ENCODE measurements at regions not wholly inside any gene's neighbourhood (a gene's known extent, or its start where the extent isn't known, plus 50 kb on each side); places are given as distances from the start of the nearest gene placed in this dataset.

- ChIA-PET POLR2A (ENCODE audit: low non-redundant PET) (no interaction called here), CTCF (no interaction called here)
- DNase-seq (ENCODE audit: low spot score): no peak
- no peak overlapping the region for H3K27ac ChIP-seq
- no peak for TF ChIP-seq CTCF (conservative IDR thresholded peaks at IDR 0.05; ENCODE audit: low read depth)
Measured at GRCh38 chr5:6825678-6826244, 112.5 kb downstream of the TENT4A start.

DNA sequence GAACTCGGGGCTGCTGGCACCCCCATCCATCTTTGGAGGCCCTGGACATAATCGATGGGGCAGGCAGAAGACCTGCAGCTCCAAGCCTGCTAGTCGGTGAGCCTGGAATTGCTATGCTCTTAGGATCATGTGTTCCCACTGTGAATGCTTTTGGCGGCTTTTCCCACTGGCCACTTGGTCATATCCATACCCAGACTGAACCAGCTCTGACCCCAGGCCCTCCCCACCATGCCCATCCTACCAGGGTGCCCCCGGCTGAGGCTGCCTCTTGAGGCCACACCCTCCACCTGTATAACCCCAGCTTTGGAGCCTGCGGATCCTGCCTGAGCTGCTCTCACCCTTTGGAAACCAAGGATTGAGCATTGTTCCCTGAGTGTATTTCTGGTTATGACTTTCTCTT lies 113.5 kb downstream of the TENT4A start:
- H3K27ac ChIP-seq: no peak overlapping the region
- no peak for TF ChIP-seq CTCF (conservative IDR thresholded peaks at IDR 0.05; ENCODE audit: low read depth)
- POLR2A ChIA-PET (ENCODE audit: low non-redundant PET): no interaction called here
- no peak for DNase-seq (ENCODE audit: low spot score)
- CTCF ChIA-PET: no interaction called here

GRCh38 chr5:6827526-6828219 lies 114.4 kb downstream of the TENT4A start:
- POLR2A ChIA-PET (ENCODE audit: low non-redundant PET): no interaction called here
- DNase-seq (ENCODE audit: low spot score): no peak
- CTCF ChIA-PET: interaction anchor here (0.6 kb wide), 1 partner anchor 133 kb away, joined by 3 read pairs; no protein-coding TSS in a partner anchor
- no peak overlapping the region for H3K27ac ChIP-seq
- TF ChIP-seq CTCF (conservative IDR thresholded peaks at IDR 0.05; ENCODE audit: low read depth): no peak

- POLR2A ChIA-PET (ENCODE audit: low non-redundant PET): no interaction called here
- CTCF ChIA-PET: interaction anchor here (0.5 to 0.7 kb wide), 2 partner anchors 156 to 1343 kb away, joined by 3 read pairs; no protein-coding TSS in a partner anchor
- DNase-seq (ENCODE audit: low spot score): no peak
- no peak overlapping the region for H3K27ac ChIP-seq
- TF ChIP-seq CTCF (conservative IDR thresholded peaks at IDR 0.05; ENCODE audit: low read depth): no peak
Measured at GRCh38 chr5:6829150-6829784, 116.0 kb downstream of the TENT4A start.

GRCh38 chr5:6830643-6831239 lies 117.5 kb downstream of the TENT4A start:
- POLR2A ChIA-PET (ENCODE audit: low non-redundant PET): no interaction called here
- DNase-seq (ENCODE audit: low spot score): no peak
- CTCF ChIA-PET: no interaction called here
- no peak for TF ChIP-seq CTCF (conservative IDR thresholded peaks at IDR 0.05; ENCODE audit: low read depth)
- H3K27ac ChIP-seq: no peak overlapping the region

All from RWPE1 (cell line).